ENCODE measurements at regions not wholly inside any gene's neighbourhood (a gene's known extent, or its start where the extent isn't known, plus 50 kb on each side); places are given as distances from the start of the nearest gene placed in this dataset.

DNA sequence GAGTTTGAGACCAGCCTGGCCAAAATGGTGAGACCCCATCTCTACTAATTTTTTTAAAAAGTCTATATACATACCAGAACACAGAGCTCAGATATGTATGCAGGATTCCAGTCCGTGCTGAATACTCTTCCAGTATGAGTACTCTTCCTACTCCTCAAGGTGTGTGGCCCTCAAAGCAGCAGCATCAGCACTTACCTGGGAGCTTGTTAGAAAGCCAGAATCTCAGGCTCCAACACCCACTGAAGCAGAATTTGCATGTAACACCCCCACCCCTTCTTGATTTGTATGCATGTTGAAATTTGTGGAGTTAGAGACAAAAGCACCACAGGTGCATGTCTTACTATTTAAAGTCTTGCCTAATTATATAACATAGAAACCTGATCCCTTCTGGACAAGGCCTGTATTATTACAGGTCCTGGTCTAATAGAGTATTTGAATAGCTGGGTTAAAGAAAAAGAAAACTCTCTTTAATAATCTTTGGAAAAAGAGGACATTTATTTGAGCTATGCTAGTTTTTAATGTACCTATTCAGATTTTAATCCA lies 50.3 kb upstream of the NFE2L2 start:
- Histone ChIP-seq H3K4me3 (ENCODE audit: control insufficient read depth in 2 of 3, extremely low read depth in 1 of 3, insufficient read depth in 2 of 3, low read depth in 1 of 3, low read length in 3 of 3) (no peak overlapping the region), H3K9me3 (ENCODE audit: control insufficient read depth, low read depth, low read length) (no peaks in the 10 kb centered on the region), H3K9ac (ENCODE audit: control insufficient read depth, extremely low read depth, insufficient read depth, low read length) (no peak overlapping the region), H3K4me2 (ENCODE audit: control insufficient read depth, extremely low read depth, insufficient read depth, low read depth, low read length) (no peak overlapping the region), H4K20me1 (ENCODE audit: control insufficient read depth, extremely low read depth, insufficient read depth, low read length) (no peaks in the 10 kb centered on the region), H3K4me1 (ENCODE audit: control insufficient read depth, extremely low read depth, insufficient read depth, low read length) (peaks cover 37% of the 10 kb centered on the region), H3K27me3 (ENCODE audit: control insufficient read depth, extremely low read depth, insufficient read depth, low read length) (no peaks in the 10 kb centered on the region), H3K36me3 (ENCODE audit: control insufficient read depth in 2 of 2, extremely low read depth in 1 of 2, insufficient read depth in 2 of 2, low read length in 2 of 2) (no peaks in the 10 kb centered on the region), H3K27ac (ENCODE audit: control insufficient read depth, insufficient read depth, low read length) (no peak overlapping the region), H3K9me1 (ENCODE audit: control insufficient read depth, extremely low read depth, insufficient read depth, low read length) (no peaks in the 10 kb centered on the region), H2AFZ (ENCODE audit: control insufficient read depth, low read length) (no peak overlapping the region), H3K79me2 (ENCODE audit: control insufficient read depth, insufficient read depth, low read length) (no peaks in the 10 kb centered on the region)
- TF ChIP-seq, protein P1, sequence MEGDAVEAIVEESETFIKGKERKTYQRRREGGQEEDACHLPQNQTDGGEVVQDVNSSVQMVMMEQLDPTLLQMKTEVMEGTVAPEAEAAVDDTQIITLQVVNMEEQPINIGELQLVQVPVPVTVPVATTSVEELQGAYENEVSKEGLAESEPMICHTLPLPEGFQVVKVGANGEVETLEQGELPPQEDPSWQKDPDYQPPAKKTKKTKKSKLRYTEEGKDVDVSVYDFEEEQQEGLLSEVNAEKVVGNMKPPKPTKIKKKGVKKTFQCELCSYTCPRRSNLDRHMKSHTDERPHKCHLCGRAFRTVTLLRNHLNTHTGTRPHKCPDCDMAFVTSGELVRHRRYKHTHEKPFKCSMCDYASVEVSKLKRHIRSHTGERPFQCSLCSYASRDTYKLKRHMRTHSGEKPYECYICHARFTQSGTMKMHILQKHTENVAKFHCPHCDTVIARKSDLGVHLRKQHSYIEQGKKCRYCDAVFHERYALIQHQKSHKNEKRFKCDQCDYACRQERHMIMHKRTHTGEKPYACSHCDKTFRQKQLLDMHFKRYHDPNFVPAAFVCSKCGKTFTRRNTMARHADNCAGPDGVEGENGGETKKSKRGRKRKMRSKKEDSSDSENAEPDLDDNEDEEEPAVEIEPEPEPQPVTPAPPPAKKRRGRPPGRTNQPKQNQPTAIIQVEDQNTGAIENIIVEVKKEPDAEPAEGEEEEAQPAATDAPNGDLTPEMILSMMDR (optimal IDR thresholded peaks at IDR 0.05 in 1 of 3, IDR thresholded peaks at IDR 0.05 in 1 of 3, conservative IDR thresholded peaks at IDR 0.05 in 1 of 3; ENCODE audit: extremely low read depth in 1 of 3, insufficient read depth in 2 of 3, low read length in 3 of 3), result no peak
- TF ChIP-seq EZH2 (IDR thresholded peaks at IDR 0.05; ENCODE audit: low read length), result no peak
- DNase-seq (ENCODE audit: low read depth, low spot score) (no peak), FAIRE-seq (no peak)
- dilution Hi-C loops (cut with MboI; ENCODE audit: extremely low pct_ligation_motif_present, low sequenced_read_pairs), result no loop called here

DNA sequence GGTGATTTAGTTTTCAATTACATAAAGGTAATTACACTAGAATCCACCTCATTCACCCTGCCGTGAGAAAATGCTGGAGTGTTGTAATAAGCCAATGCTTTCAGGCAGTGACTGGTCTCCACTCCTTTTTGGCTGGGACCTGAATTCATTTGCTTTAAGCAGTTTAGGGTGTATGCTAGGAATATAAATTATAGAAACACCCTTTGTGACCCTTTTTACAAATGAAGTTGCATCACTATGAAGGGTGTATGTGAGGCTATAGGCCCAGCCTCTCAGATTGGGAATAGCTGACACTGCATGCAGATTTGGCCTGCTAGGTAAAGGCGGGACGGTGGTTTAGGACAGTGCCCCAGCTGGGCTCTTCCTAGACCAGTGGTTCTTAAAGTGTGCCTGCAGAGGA lies 50.8 kb upstream of the NFE2L2 start:
- H3K9ac ChIP-seq (ENCODE audit: control insufficient read depth, extremely low read depth, insufficient read depth, low read length), result no peak overlapping the region
- no peak for DNase-seq (ENCODE audit: low read depth, low spot score)
- no peaks in the 10 kb centered on the region for H3K27me3 ChIP-seq (ENCODE audit: control insufficient read depth, extremely low read depth, insufficient read depth, low read length)
- no peaks in the 10 kb centered on the region for H3K9me3 ChIP-seq (ENCODE audit: control insufficient read depth, low read depth, low read length)
- H3K9me1 ChIP-seq (ENCODE audit: control insufficient read depth, extremely low read depth, insufficient read depth, low read length), result no peaks in the 10 kb centered on the region
- no peaks in the 10 kb centered on the region for H4K20me1 ChIP-seq (ENCODE audit: control insufficient read depth, extremely low read depth, insufficient read depth, low read length)
- no peak for TF ChIP-seq EZH2 (IDR thresholded peaks at IDR 0.05; ENCODE audit: low read length)
- TF ChIP-seq, protein P1 (optimal IDR thresholded peaks at IDR 0.05 in 1 of 3, IDR thresholded peaks at IDR 0.05 in 1 of 3, conservative IDR thresholded peaks at IDR 0.05 in 1 of 3; ENCODE audit: extremely low read depth in 1 of 3, insufficient read depth in 2 of 3, low read length in 3 of 3), result no peak
- no peak overlapping the region for H3K4me2 ChIP-seq (ENCODE audit: control insufficient read depth, extremely low read depth, insufficient read depth, low read depth, low read length)
- peaks cover 37% of the 10 kb centered on the region for H3K4me1 ChIP-seq (ENCODE audit: control insufficient read depth, extremely low read depth, insufficient read depth, low read length)
- H2AFZ ChIP-seq (ENCODE audit: control insufficient read depth, low read length), result no peak overlapping the region
- H3K36me3 ChIP-seq (ENCODE audit: control insufficient read depth in 2 of 2, extremely low read depth in 1 of 2, insufficient read depth in 2 of 2, low read length in 2 of 2), result no peaks in the 10 kb centered on the region
- FAIRE-seq, result no peak
- dilution Hi-C loops (cut with MboI; ENCODE audit: extremely low pct_ligation_motif_present, low sequenced_read_pairs), result no loop called here
- no peaks in the 10 kb centered on the region for H3K79me2 ChIP-seq (ENCODE audit: control insufficient read depth, insufficient read depth, low read length)
- no peak overlapping the region for H3K4me3 ChIP-seq (ENCODE audit: control insufficient read depth in 2 of 3, extremely low read depth in 1 of 3, insufficient read depth in 2 of 3, low read depth in 1 of 3, low read length in 3 of 3)
- no peak overlapping the region for H3K27ac ChIP-seq (ENCODE audit: control insufficient read depth, insufficient read depth, low read length)

Data from keratinocyte (primary cell).